H1 (cell line): ENCODE measurements at regions not wholly inside any gene's neighbourhood (a gene's known extent, or its start where the extent isn't known, plus 50 kb on each side); places are given as distances from the start of the nearest gene placed in this dataset.

Source experiments
- CTCF ChIA-PET: fragments of 300-600 bp; sonication (Branson Sonifier 250); formaldehyde crosslinking; loops from one replicate; lab custom pipeline; 2021; ENCODE audit not compliant: partially characterized antibody; lab: Charles Lee
- POLR2A ChIA-PET: fragments of 300-600 bp; sonication (Branson Sonifier 250); formaldehyde crosslinking; loops from one replicate; lab custom pipeline; 2021; ENCODE audit warnings: inconsistent platforms; ENCODE audit not compliant: partially characterized antibody; lab: Charles Lee
- DNase-seq, 2 experiments: peaks; one replicate each; pipeline versions ENCODE4 v3.0.0 to v3.0.0-alpha.2; 2010 to 2022; ENCODE audit warnings: low spot score in 2 of 2, low read depth in 1 of 2, mixed read lengths in 1 of 2
- FAIRE-seq: peaks from 2 replicates; lab custom pipeline; 2011; peaks lifted over from hg19 to GRCh38; lab: Jason Lieb, UNC
- H2AFZ ChIP-seq: 2 replicates; pipeline ENCODE4 v1.8.1; 2012; ENCODE audit warnings: low read length, inconsistent platforms
- H2AK5ac ChIP-seq: 2 replicates; pipeline ENCODE4 v1.6.1; 2013; ENCODE audit warnings: low read depth, low read length
- H2BK120ac ChIP-seq: replicated peaks from 2 replicates; pipeline ENCODE3; 2013; ENCODE audit warnings: low read depth, low read length, inconsistent platforms
- H2BK12ac ChIP-seq: 2 replicates; pipeline ENCODE4 v1.6.1; 2013; ENCODE audit warnings: low read depth, low read length
- H2BK15ac ChIP-seq: 2 replicates; pipeline ENCODE4 v1.6.1; 2013; ENCODE audit warnings: low read length
- H2BK20ac ChIP-seq: 2 replicates; pipeline ENCODE4 v1.6.1; 2013; ENCODE audit warnings: low read length
- H2BK5ac ChIP-seq: 2 replicates; pipeline ENCODE4 v1.6.1; 2013; ENCODE audit warnings: low read depth, low read length
- H3K14ac ChIP-seq: 2 replicates; pipeline ENCODE4 v1.6.1; 2013; ENCODE audit warnings: inconsistent platforms; ENCODE audit not compliant: insufficient read length
- H3K18ac ChIP-seq: 2 replicates; pipeline ENCODE4 v1.6.1; 2013; ENCODE audit warnings: low read length; ENCODE audit errors: extremely low read depth
- H3K23ac ChIP-seq: 2 replicates; pipeline ENCODE4 v1.6.1; 2013; ENCODE audit warnings: inconsistent platforms; ENCODE audit not compliant: insufficient read length
- H3K23me2 ChIP-seq: 2 replicates; pipeline ENCODE4 v1.6.1; 2013; ENCODE audit warnings: low read depth, low read length
- H3K27ac ChIP-seq: 2 replicates; pipeline ENCODE4 v1.6.1; 2011; ENCODE audit warnings: low read depth, low read length, inconsistent platforms
- H3K27me3 ChIP-seq, 4 experiments: replicated peaks in 1 of 4; 1 replicate in 1 of 4; 2 replicates in 3 of 4; pipeline versions ENCODE4 v1.6.1 to v1.8.1; 2011 to 2013; ENCODE audit warnings: low read length in 3 of 4, mild to moderate bottlenecking in 3 of 4, inconsistent platforms in 2 of 4, mixed read lengths in 2 of 4, moderate library complexity in 1 of 4; ENCODE audit not compliant: control insufficient read depth in 3 of 4, insufficient read depth in 3 of 4; ENCODE audit errors: extremely low read depth in 1 of 4
- H3K36me3 ChIP-seq, 4 experiments: 2 replicates each; pipeline versions ENCODE4 v1.6.1 to v1.8.1; 2011 to 2013; ENCODE audit warnings: mild to moderate bottlenecking in 4 of 4, low read length in 3 of 4, moderate library complexity in 2 of 4, control low read depth in 1 of 4, inconsistent platforms in 1 of 4; ENCODE audit not compliant: insufficient read depth in 4 of 4, control insufficient read depth in 2 of 4
- H3K4ac ChIP-seq: replicated peaks from 2 replicates; pipeline ENCODE3; 2013; ENCODE audit warnings: low read length, low read depth, mixed read lengths, inconsistent platforms; ENCODE audit not compliant: insufficient read length
- H3K4me1 ChIP-seq, 4 experiments: replicated peaks in 1 of 4; 1 replicate in 1 of 4; 2 replicates in 3 of 4; pipeline versions ENCODE4 v1.6.1 to v1.8.1; 2011 to 2013; ENCODE audit warnings: low read length in 3 of 4, inconsistent platforms in 2 of 4, mixed read lengths in 1 of 4; ENCODE audit not compliant: insufficient read depth in 4 of 4, control insufficient read depth in 3 of 4
- H3K4me2 ChIP-seq, 2 experiments: 2 replicates each; pipeline versions ENCODE4 v1.6.1 to v1.8.1; 2011 to 2013; ENCODE audit warnings: low read depth in 2 of 2, low read length in 2 of 2, control low read depth in 1 of 2, inconsistent platforms in 1 of 2, mild to moderate bottlenecking in 1 of 2; ENCODE audit not compliant: insufficient read depth in 1 of 2
- H3K4me3 ChIP-seq, 4 experiments: fragments of 200-600, 300-600 bp in 1 of 4; sonication (generic), shearing (Covaris generic), sonication (Bioruptor Twin) in 1 of 4; 2 replicates each; pipeline versions ENCODE4 v1.5.1 to v1.8.1; 2011 to 2016; ENCODE audit warnings: low read length in 4 of 4, low read depth in 3 of 4, control low read depth in 2 of 4, inconsistent platforms in 2 of 4, mild to moderate bottlenecking in 2 of 4, mixed read lengths in 1 of 4, moderate library complexity in 1 of 4; ENCODE audit not compliant: insufficient read depth in 2 of 4; ENCODE audit errors: extremely low read depth in 1 of 4
- H3K56ac ChIP-seq: replicated peaks from 2 replicates; pipeline ENCODE3; 2013; ENCODE audit warnings: low read depth, mild to moderate bottlenecking, mixed read lengths, low read length, inconsistent platforms; ENCODE audit not compliant: insufficient read length
- H3K79me1 ChIP-seq: 2 replicates; pipeline ENCODE4 v1.6.1; 2013; ENCODE audit warnings: low read depth, low read length, control low read depth
- H3K79me2 ChIP-seq, 2 experiments: 2 replicates each; pipeline versions ENCODE4 v1.6.1 to v1.8.1; 2012 to 2013; ENCODE audit warnings: low read length in 2 of 2, mild to moderate bottlenecking in 2 of 2, inconsistent platforms in 1 of 2; ENCODE audit not compliant: insufficient read depth in 2 of 2, control insufficient read depth in 1 of 2
- H3K9ac ChIP-seq, 4 experiments: replicated peaks in 1 of 4; 1 replicate in 1 of 4; 2 replicates in 3 of 4; pipeline versions ENCODE4 v1.6.1 to v1.8.1; 2011 to 2013; ENCODE audit warnings: low read depth in 3 of 4, low read length in 3 of 4, control low read depth in 2 of 4, mild to moderate bottlenecking in 2 of 4, moderate library complexity in 2 of 4, inconsistent platforms in 1 of 4; ENCODE audit errors: extremely low read depth in 1 of 4
- H3K9me3 ChIP-seq, 2 experiments: 2 replicates each; pipeline versions ENCODE4 v1.6.1 to v1.8.1; 2012 to 2013; ENCODE audit warnings: mild to moderate bottlenecking in 2 of 2, moderate library complexity in 2 of 2, control low read depth in 1 of 2, inconsistent platforms in 1 of 2, low read depth in 1 of 2, low read length in 1 of 2, mixed read lengths in 1 of 2; ENCODE audit not compliant: insufficient read depth in 2 of 2
- H4K20me1 ChIP-seq, 2 experiments: replicated peaks in 1 of 2; 2 replicates each; pipeline versions ENCODE3 to v1.8.1; 2011 to 2013; ENCODE audit warnings: inconsistent platforms in 2 of 2, low read length in 2 of 2, mild to moderate bottlenecking in 1 of 2; ENCODE audit not compliant: insufficient read depth in 2 of 2, control insufficient read depth in 1 of 2
- H4K5ac ChIP-seq: 2 replicates; pipeline ENCODE4 v1.6.1; 2013; ENCODE audit warnings: low read length, low read depth, mixed read lengths, inconsistent platforms; ENCODE audit not compliant: insufficient read length
- H4K8ac ChIP-seq: 2 replicates; pipeline ENCODE4 v1.8.0; 2013; ENCODE audit warnings: mild to moderate bottlenecking, moderate library complexity, low read length, inconsistent platforms; ENCODE audit not compliant: insufficient read depth; ENCODE audit errors: extremely low read depth
- H4K91ac ChIP-seq: replicated peaks from 2 replicates; pipeline ENCODE3; 2013; ENCODE audit warnings: low read length, mixed read lengths, inconsistent platforms; ENCODE audit not compliant: insufficient read length
- ATF3 ChIP-seq: IDR thresholded peaks from 2 replicates; pipeline ENCODE4 v1.6.1; 2011; ENCODE audit warnings: low read depth, mild to moderate bottlenecking, low read length; ENCODE audit not compliant: insufficient read depth
- BACH1 ChIP-seq: IDR thresholded peaks from 2 replicates; pipeline ENCODE4 v1.6.1; 2012; ENCODE audit warnings: low read length, improper control_type of control experiment
- CBX5 ChIP-seq: fragments of 300-800, 300-1000 bp; sonication (generic); IDR thresholded peaks from 2 replicates; pipeline ENCODE4 v1.7.1; 2016; ENCODE audit warnings: antibody characterized with exemption, low read length, low read depth
- GABPA ChIP-seq: IDR thresholded peaks from 2 replicates; pipeline ENCODE4 v1.6.1; 2011; ENCODE audit warnings: mild to moderate bottlenecking, low read length, moderate library complexity, borderline replicate concordance; ENCODE audit not compliant: insufficient read depth
- GTF2F1 ChIP-seq: IDR thresholded peaks from 2 replicates; pipeline ENCODE4 v1.6.1; 2012; ENCODE audit warnings: low read depth, low read length, improper control_type of control experiment, borderline replicate concordance
- POU5F1 ChIP-seq: IDR thresholded peaks from 2 replicates; pipeline ENCODE4 v1.6.1; 2011; ENCODE audit warnings: low read depth, mild to moderate bottlenecking, low read length, moderate library complexity
- RAD21 ChIP-seq, 2 experiments: IDR thresholded peaks in 1 of 2; conservative IDR thresholded peaks in 1 of 2; 2 replicates each; pipeline ENCODE4 v1.6.1; 2011; ENCODE audit warnings: low read depth in 2 of 2, low read length in 2 of 2, improper control_type of control experiment in 1 of 2, inconsistent platforms in 1 of 2, mild to moderate bottlenecking in 1 of 2, moderate library complexity in 1 of 2
- ZNF274 ChIP-seq: IDR thresholded peaks from 2 replicates; pipeline ENCODE4 v1.7.0; 2012; ENCODE audit warnings: low read length, borderline replicate concordance; ENCODE audit errors: extremely low read depth
- WGBS, 2 experiments: shearing (Covaris generic) in 1 of 2; methylation state at CpG; one replicate each; pipeline versions ENCODE4 v1.1.6 to v1.1.7; 2013 to 2015; ENCODE audit warnings: low lambda C conversion rate in 2 of 2, mixed read lengths in 2 of 2, inconsistent platforms in 1 of 2, low coverage in 1 of 2, missing lambda C conversion rate in 1 of 2; ENCODE audit not compliant: insufficient replicate concordance in 2 of 2, insufficient coverage in 1 of 2, insufficient read length in 1 of 2; ENCODE audit errors: extremely low coverage in 1 of 2, missing lambda C conversion rate in 1 of 2; 5-methylcytosine and 5-hydroxymethylcytosine counted together

- no peak overlapping the region for H4K5ac ChIP-seq
- CTCF ChIA-PET = interaction anchor here (0.6 to 3.6 kb wide), 6 partner anchors 11 to 322 kb away, joined by 3 to 13 read pairs (median 4); no protein-coding TSS in a partner anchor
- no peak overlapping the region for H2BK15ac ChIP-seq
- peaks cover 3% of the 10 kb centered on the region; the same call in 1 of the 2 replicates for H3K23me2 ChIP-seq
- no peaks in the 10 kb centered on the region for H3K79me1 ChIP-seq
- no peak overlapping the region for H3K23ac ChIP-seq
- no peak overlapping the region for H2AK5ac ChIP-seq
- FAIRE-seq (no peak), DNase-seq (no peak)
- POLR2A ChIA-PET = no interaction called here
- no peak overlapping the region for H2BK5ac ChIP-seq
- H2BK12ac ChIP-seq = no peak overlapping the region
- H3K36me3 ChIP-seq = no peaks in the 10 kb centered on the region
- H3K4me3 ChIP-seq = no peak overlapping the region
- H3K14ac ChIP-seq = no peak overlapping the region
- no peak overlapping the region for H3K9ac ChIP-seq
- H3K27me3 ChIP-seq = no peaks in the 10 kb centered on the region
- no peak overlapping the region for H4K8ac ChIP-seq
- peaks cover 0 to 3% of the 10 kb centered on the region in 2 experiments for H4K20me1 ChIP-seq
- no peak overlapping the region for H3K4me2 ChIP-seq
- no peak overlapping the region for H3K56ac ChIP-seq
- H3K9me3 ChIP-seq = no peaks in the 10 kb centered on the region
- no peaks in the 10 kb centered on the region; a peak in 1 of 7 replicates for H3K4me1 ChIP-seq
- H3K27ac ChIP-seq = no peak overlapping the region
- no peak overlapping the region for H4K91ac ChIP-seq
- H3K4ac ChIP-seq = no peak overlapping the region
- H2AFZ ChIP-seq = no peak overlapping the region
- 89% methylated on average over 10 of the region's 10 CpGs; no CpG with 5 or more reads in 1 of the 2 experiments for WGBS, 2 experiments
- H3K79me2 ChIP-seq = no peaks in the 10 kb centered on the region
- no peak overlapping the region for H2BK20ac ChIP-seq
- H2BK120ac ChIP-seq = no peak overlapping the region
- H3K18ac ChIP-seq = no peak overlapping the region
- TF ChIP-seq POU5F1 (no peak), RAD21 (IDR thresholded peaks at IDR 0.05 in 1 of 2, conservative IDR thresholded peaks at IDR 0.05 in 1 of 2; ENCODE audit: low read depth in 2 of 2, low read length in 2 of 2) (no peak), ZNF274 (no peak), GABPA (no peak), BACH1 (no peak), CBX5 (no peak), ATF3 (no peak), GTF2F1 (no peak)
These were observed 49.9 kb upstream of the IQSEC1 start for GRCh38 chr3:13123013-13123654.
